Activated T-helper 1 cell treated with anti-CD3 and anti-CD28 coated beads, Interleukin-12 subunit alpha, Interleukin-12 subunit beta, Interleukin-2, Interleukin-4 antibody, amounts not matched to agents 30 ng/mL and 10 ng/mL and 1 ng/mL, durations not matched to agents 14 hours and 24 hours and 36 hours (primary cell): ENCODE measurements at regions not wholly inside any gene's neighbourhood (a gene's known extent, or its start where the extent isn't known, plus 50 kb on each side); places are given as distances from the start of the nearest gene placed in this dataset.

Experiments used
- DNase-seq: peaks from one replicate; pipeline ENCODE4 v3.0.0; 2021; ENCODE audit warnings: low spot score
- H3K27ac Mint-ChIP-seq: one replicate; pipeline ENCODE4 v1.8.0; 2021; ENCODE audit warnings: mild to moderate bottlenecking, mixed read lengths
- H3K27me3 Mint-ChIP-seq: one replicate; pipeline ENCODE4 v1.8.0; 2022; ENCODE audit warnings: mild to moderate bottlenecking, moderate library complexity, mixed read lengths; ENCODE audit not compliant: insufficient read depth
- H3K36me3 Mint-ChIP-seq: one replicate; pipeline ENCODE4 v1.8.0; 2021; ENCODE audit warnings: low read depth, mixed read lengths
- H3K4me1 Mint-ChIP-seq: one replicate; pipeline ENCODE4 v1.8.0; 2021; ENCODE audit warnings: low read depth, mixed read lengths
- H3K4me3 Mint-ChIP-seq: one replicate; pipeline ENCODE4 v1.8.0; 2021; ENCODE audit warnings: mild to moderate bottlenecking, moderate library complexity, mixed read lengths
- H3K9me3 Mint-ChIP-seq: one replicate; pipeline ENCODE4 v1.8.0; 2021; ENCODE audit warnings: mixed read lengths
- intact Hi-C: fragments of 100-400 bp; cut with micrococcal nuclease; formaldehyde crosslinking; loops from one replicate; pipeline ENCODE4 v1.15.1; 2024

DNA sequence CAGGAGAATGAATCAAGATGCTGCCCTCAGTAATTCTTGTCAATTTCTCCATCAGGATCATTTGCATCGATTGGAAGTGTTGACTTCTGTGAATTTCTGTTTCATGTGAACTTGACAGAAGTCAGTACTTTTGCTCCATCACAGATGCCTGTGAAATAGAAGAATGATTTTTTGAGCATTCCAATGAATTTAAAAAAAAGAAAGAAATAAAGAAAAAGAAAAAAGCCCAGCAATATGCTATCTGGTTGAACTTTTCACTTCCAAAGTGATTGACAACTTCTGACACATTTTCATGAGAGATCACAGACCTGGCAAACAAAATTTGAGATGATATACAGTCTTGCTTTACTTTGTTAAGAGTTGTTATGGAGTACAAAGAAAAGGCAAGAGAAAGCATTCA is 175.3 kb downstream of the RWDD3 start:
- Mint-ChIP-seq H3K27me3 (no peaks in the 10 kb centered on the region), H3K9me3 (no peaks in the 10 kb centered on the region), H3K4me3 (no peak overlapping the region), H3K4me1 (no peaks in the 10 kb centered on the region), H3K36me3 (no peaks in the 10 kb centered on the region), H3K27ac (no peak overlapping the region)
- intact Hi-C loops: no loop called here
- DNase-seq: no peak

DNA sequence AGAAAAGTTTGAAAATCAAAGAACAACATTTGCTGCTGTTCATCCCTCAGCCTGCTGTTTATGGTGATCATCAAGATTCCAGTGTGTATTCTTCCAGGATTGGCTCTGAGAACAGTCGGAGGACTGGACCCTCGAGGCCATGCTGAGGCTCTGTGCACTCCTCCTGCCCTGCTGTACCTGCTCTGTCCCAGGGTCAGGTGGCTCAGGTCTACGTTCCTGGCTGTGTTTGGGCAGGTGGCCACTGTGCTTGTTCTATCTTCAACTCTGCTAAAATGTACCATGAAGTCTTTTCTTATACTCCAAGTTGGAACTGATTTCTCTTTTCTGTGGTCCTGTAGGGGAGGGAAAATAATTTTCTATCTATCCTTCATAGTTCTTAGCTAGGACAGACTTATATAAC is 175.9 kb downstream of the RWDD3 start:
- no peak overlapping the region for H3K27ac Mint-ChIP-seq
- DNase-seq: no peak
- H3K9me3 Mint-ChIP-seq: no peaks in the 10 kb centered on the region
- H3K4me3 Mint-ChIP-seq: no peak overlapping the region
- H3K27me3 Mint-ChIP-seq: no peaks in the 10 kb centered on the region
- H3K36me3 Mint-ChIP-seq: no peaks in the 10 kb centered on the region
- intact Hi-C loops: no loop called here
- H3K4me1 Mint-ChIP-seq: no peaks in the 10 kb centered on the region

DNA sequence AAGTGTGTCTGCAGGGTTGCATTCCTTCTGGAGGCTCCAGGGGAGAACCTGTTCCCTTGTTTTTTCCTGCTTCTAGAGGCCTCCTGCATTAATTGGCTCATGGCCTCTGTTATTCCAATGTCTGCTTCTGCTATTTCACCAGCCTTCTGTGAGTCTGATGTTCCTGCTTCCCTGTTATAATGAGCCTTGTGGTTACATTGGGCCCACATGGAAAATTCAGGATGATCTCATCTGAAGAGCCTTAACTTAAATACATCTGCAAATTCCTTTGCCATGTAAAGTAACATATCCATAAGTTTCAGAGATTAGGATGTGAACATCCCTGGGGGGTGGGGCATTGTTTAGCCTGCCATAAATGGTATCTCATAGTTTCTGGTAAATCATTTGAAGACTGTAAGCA is 181.1 kb downstream of the RWDD3 start:
- H3K27me3 Mint-ChIP-seq: no peaks in the 10 kb centered on the region
- no peaks in the 10 kb centered on the region for H3K9me3 Mint-ChIP-seq
- H3K4me3 Mint-ChIP-seq: no peak overlapping the region
- no peaks in the 10 kb centered on the region for H3K4me1 Mint-ChIP-seq
- H3K27ac Mint-ChIP-seq: no peak overlapping the region
- H3K36me3 Mint-ChIP-seq: no peaks in the 10 kb centered on the region
- intact Hi-C loops: no loop called here
- DNase-seq: no peak

DNA sequence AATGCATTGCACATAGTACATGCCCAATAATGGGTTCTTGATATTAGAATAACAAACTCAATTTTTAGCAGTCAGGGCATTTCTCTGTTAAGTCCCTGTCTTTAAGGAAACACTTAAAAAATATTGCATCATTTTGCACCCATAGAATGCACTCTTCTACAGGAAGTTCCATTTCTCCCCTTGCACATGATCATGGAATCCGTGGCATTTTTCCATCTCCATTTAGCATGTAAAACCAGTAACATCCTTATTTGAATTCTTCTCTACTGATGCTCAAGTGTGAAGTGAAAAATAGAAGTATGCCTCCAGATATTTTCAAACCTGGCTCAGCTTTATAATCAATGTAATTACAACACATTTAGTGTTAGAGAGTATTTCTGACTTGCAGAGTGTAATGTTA is 192.8 kb downstream of the RWDD3 start:
- Mint-ChIP-seq H3K4me3 (no peak overlapping the region), H3K9me3 (no peaks in the 10 kb centered on the region), H3K36me3 (no peaks in the 10 kb centered on the region), H3K27me3 (no peaks in the 10 kb centered on the region), H3K4me1 (no peaks in the 10 kb centered on the region), H3K27ac (no peak overlapping the region)
- no peak for DNase-seq
- intact Hi-C loops: no loop called here

DNA sequence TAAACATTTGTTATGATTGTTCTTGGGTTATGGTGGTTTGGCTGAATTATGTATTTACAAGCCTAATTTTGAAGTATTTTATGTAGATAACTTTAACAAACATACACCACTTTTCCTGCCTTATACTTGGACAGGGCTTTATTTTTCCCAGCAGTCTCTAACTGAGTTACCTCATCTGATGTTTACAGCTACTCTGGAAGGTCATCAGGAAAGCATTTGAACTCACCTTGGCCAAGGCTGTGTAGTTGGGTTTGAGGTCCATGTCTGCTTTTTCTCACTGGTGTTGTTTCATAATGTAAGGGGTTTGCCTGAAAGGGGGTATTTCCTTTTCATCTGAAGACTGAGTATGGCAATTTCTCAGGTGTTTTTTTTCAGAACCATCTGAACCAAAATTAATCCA is 193.5 kb downstream of the RWDD3 start:
- Mint-ChIP-seq H3K4me1 (no peaks in the 10 kb centered on the region), H3K9me3 (no peaks in the 10 kb centered on the region), H3K27me3 (no peaks in the 10 kb centered on the region), H3K4me3 (no peak overlapping the region), H3K36me3 (no peaks in the 10 kb centered on the region), H3K27ac (no peak overlapping the region)
- no peak for DNase-seq
- intact Hi-C loops: no loop called here

DNA sequence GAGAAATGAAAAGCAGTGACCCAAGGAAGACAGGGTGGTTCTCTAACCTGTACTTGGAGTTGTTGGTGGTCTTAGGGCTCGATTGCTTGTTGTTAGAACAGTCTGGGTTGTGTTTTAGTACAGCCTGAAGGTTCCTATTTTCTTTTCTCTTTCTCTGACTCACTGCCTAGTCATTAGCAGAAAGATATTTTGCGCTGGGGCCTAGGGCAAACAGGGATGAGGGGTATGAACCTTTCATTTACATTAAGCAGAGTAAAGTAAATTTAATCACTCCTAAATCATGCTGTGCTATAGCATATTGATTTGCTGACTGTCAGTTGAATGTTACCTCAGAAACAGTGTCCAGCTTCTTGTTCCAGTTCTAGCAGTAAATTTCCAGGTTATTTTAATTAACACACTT is 197.2 kb downstream of the RWDD3 start:
- Mint-ChIP-seq H3K4me1 (no peaks in the 10 kb centered on the region), H3K27ac (no peak overlapping the region), H3K4me3 (no peak overlapping the region), H3K9me3 (peaks cover 3% of the 10 kb centered on the region), H3K27me3 (no peaks in the 10 kb centered on the region), H3K36me3 (no peaks in the 10 kb centered on the region)
- DNase-seq: no peak
- intact Hi-C loops: no loop called here

DNA sequence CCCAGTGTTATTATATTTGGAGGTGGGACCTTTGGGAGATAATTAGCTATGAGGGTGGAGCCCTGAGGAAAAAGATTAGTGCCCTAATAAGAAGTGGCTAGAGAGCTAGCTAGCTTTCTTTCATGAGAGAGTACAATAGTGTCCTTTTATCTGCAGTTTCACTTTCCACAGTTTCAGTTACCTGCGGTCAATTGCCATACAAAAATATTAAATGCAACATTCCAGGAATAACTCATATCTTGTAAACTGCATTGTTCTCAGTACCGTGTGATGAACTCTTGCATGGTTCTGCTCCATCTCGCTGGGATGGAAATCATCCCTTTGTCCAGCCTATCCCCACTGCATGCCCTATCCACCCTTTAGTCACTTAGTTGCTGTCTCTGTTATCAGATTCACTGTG is 201.6 kb downstream of the RWDD3 start:
- H3K36me3 Mint-ChIP-seq: no peaks in the 10 kb centered on the region
- no peak for DNase-seq
- no peaks in the 10 kb centered on the region for H3K27me3 Mint-ChIP-seq
- H3K27ac Mint-ChIP-seq: no peak overlapping the region
- peaks cover 3% of the 10 kb centered on the region for H3K9me3 Mint-ChIP-seq
- intact Hi-C loops: no loop called here
- no peaks in the 10 kb centered on the region for H3K4me1 Mint-ChIP-seq
- H3K4me3 Mint-ChIP-seq: no peak overlapping the region

GRCh38 chr1:95437011-95437410 is 203.0 kb downstream of the RWDD3 start:
- Mint-ChIP-seq H3K27me3 (no peaks in the 10 kb centered on the region), H3K9me3 (peaks cover 3% of the 10 kb centered on the region), H3K4me1 (no peaks in the 10 kb centered on the region), H3K4me3 (no peak overlapping the region), H3K27ac (no peak overlapping the region), H3K36me3 (no peaks in the 10 kb centered on the region)
- intact Hi-C loops: no loop called here
- no peak for DNase-seq

DNA sequence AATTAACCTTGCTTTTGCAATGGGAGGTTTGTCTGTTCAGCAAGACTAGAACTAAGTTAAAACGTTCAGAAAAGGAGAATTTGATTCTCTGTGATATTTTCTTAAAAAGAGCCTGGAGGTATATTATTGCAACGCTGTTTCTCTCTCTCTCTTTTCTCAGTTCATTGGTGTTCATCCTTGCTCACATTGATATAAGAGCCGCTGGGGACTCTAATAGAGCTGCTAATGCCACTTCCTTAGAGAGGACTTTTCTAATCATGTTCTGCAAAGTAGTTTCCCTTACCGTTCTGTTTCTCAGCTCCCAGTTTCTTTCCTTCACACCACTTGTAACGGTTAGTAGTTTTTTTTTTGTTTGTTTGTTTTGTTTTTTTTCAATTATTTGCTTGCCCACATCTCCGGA is 203.8 kb downstream of the RWDD3 start:
- Mint-ChIP-seq H3K36me3 (no peaks in the 10 kb centered on the region), H3K4me1 (no peaks in the 10 kb centered on the region), H3K27ac (no peak overlapping the region), H3K9me3 (peaks cover 3% of the 10 kb centered on the region), H3K27me3 (no peaks in the 10 kb centered on the region), H3K4me3 (no peak overlapping the region)
- no peak for DNase-seq
- intact Hi-C loops: no loop called here

DNA sequence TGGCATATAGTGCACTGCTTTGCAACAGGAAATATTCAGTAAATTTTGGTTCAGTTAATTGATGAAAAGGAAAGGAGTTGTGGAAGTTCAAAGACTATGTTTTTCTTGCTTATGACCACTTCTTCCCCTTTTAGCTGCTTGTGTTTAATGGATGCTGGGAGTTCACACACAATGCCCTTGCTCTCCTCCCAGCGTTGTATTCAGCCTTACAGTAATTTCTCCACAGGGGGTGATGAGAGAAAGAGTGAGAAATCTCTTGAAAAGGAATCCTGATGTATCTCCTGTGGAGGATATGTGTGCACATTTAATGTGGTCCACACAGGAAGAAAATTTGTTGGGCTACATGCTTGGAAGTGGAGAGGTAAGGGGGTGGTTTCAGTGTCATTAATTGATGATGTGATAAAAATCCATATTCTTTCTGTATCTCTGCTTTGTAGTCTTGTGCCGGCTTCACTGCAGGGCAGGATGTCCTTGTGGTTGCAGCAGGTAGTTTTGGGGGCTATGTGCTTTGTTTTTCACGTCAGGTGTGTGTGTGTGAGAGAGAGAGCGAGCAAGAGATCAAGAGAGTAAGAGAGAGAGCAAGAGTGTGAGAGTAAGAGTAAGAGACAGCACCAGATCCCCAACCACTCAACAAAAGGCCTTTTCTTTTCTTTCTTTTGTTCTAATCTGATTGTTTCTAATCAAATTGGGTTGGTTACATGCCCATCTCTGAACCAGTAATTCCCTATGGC is 204.4 kb downstream of the RWDD3 start:
- Mint-ChIP-seq H3K4me1 (no peaks in the 10 kb centered on the region), H3K4me3 (no peak overlapping the region), H3K9me3 (no peaks in the 10 kb centered on the region), H3K27ac (no peak overlapping the region), H3K36me3 (no peaks in the 10 kb centered on the region), H3K27me3 (no peaks in the 10 kb centered on the region)
- no peak for DNase-seq
- intact Hi-C loops: no loop called here

DNA sequence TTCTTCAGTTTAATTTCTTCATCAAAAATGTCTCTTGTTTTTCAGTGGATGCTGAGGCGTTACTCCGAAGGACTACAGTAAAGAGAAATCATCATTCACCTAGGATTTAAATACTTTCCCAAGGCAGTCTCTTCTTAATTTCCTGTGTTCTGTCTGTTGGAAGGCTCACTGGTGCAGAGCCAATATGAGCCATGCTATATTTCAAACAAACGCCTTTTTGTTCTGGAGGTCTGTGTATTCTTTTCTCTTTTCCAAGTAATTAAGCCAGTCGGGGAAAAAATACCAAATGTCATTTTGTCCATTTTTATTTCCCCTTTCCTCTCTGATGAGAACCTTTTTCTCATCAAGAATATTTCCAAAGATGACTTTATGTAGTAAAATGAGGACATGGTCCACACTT is 206.5 kb downstream of the RWDD3 start:
- Mint-ChIP-seq H3K36me3 (no peaks in the 10 kb centered on the region), H3K27me3 (no peaks in the 10 kb centered on the region)

DNA sequence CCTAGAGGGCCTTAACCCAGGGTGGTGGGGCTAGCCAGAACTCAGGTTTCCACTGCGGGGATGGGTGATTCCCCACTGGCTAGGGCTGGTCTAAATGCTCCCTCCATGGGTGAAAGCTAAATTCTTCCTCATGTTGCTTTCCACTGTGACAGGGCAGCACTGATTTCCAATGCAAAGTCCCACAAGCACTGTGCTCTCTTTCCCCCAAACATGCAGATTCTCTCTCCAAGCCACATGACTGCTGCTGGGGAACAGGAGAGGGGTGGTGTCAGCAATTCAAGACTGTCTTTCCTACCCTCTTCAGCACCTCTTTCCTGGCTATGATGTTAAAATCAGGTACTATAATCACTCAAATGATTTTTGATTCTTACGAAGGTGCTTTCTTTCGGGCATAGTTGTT is 215.5 kb downstream of the RWDD3 start:
- Mint-ChIP-seq H3K27me3 (no peaks in the 10 kb centered on the region), H3K4me3 (no peak overlapping the region), H3K4me1 (no peaks in the 10 kb centered on the region), H3K27ac (no peak overlapping the region), H3K9me3 (no peaks in the 10 kb centered on the region), H3K36me3 (no peaks in the 10 kb centered on the region)
- intact Hi-C loops: no loop called here
- DNase-seq: no peak

More for the DNA sequence above, 206.5 kb downstream of the RWDD3 start:
- intact Hi-C loops: no loop called here
- no peak overlapping the region for H3K27ac Mint-ChIP-seq
- H3K4me1 Mint-ChIP-seq: no peaks in the 10 kb centered on the region
- no peaks in the 10 kb centered on the region for H3K9me3 Mint-ChIP-seq
- H3K4me3 Mint-ChIP-seq: no peak overlapping the region
- no peak for DNase-seq

- H3K36me3 Mint-ChIP-seq: no peaks in the 10 kb centered on the region
- no peaks in the 10 kb centered on the region for H3K27me3 Mint-ChIP-seq
- no peaks in the 10 kb centered on the region for H3K4me1 Mint-ChIP-seq
- DNase-seq: no peak
- peaks cover 3% of the 10 kb centered on the region for H3K9me3 Mint-ChIP-seq
- H3K4me3 Mint-ChIP-seq: no peak overlapping the region
- no peak overlapping the region for H3K27ac Mint-ChIP-seq
- intact Hi-C loops: no loop called here
These were observed 217.0 kb downstream of the RWDD3 start for GRCh38 chr1:95451054-95451453.

DNA sequence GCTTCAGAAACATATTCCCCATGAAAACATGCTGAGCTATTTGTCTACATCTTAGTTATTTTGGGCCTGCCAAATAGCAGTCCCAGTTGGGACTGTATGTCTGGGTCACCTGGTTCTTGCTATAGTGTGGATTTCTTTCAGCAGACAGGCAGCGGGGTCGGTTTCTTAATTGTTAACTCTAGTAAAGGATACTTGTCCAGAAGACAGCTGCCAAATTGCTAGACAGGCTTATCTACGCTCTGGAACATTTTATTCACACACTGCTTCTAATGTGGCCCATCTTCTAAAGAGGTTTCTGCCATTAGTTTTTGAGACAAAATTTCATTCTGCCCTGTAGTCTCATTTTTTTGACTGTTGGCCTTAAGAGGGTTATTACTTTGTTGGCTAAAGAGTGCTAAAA is 217.9 kb downstream of the RWDD3 start:
- H3K36me3 Mint-ChIP-seq: no peaks in the 10 kb centered on the region
- H3K27ac Mint-ChIP-seq: no peak overlapping the region
- H3K4me3 Mint-ChIP-seq: no peak overlapping the region
- peaks cover 5% of the 10 kb centered on the region for H3K9me3 Mint-ChIP-seq
- no peaks in the 10 kb centered on the region for H3K27me3 Mint-ChIP-seq
- DNase-seq: no peak
- intact Hi-C loops: no loop called here
- H3K4me1 Mint-ChIP-seq: no peaks in the 10 kb centered on the region
